GM18508 (cell line): ENCODE measurements at regions not wholly inside any gene's neighbourhood (a gene's known extent, or its start where the extent isn't known, plus 50 kb on each side); places are given as distances from the start of the nearest gene placed in this dataset.

Experiments
- ATAC-seq: cut with Tn5 transposase; IDR thresholded peaks from one replicate; pipeline ENCODE4 v1.9.1; 2021; ENCODE audit warnings: moderate number of reproducible peaks; ENCODE audit not compliant: insufficient read depth, unreplicated experiment

- ATAC-seq, result no peak
Measured at GRCh38 chr7:52512656-52513055, 522.8 kb upstream of the POM121L12 start.

GRCh38 chr7:52507546-52508255 lies 527.7 kb upstream of the POM121L12 start:
- no peak for ATAC-seq

DNA sequence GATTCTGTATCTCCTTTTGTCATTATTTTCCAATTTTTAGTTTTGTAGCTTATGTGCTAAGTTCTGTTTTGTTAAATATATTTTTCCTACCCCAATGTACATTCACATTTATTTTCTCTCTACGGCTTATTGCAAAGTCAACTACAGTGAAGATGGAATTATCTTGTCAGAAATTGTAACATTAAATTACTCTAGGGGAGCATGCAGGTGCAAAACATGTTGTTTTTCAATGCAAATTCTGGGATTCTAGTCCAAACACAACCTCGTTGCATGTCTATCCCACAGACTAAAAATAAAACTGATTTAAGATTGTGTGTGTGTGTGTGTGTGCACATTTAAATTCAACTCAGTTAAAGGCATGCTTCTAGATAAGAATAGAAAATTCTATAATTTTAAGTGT lies 529.1 kb upstream of the POM121L12 start:
- ATAC-seq, result no peak

DNA sequence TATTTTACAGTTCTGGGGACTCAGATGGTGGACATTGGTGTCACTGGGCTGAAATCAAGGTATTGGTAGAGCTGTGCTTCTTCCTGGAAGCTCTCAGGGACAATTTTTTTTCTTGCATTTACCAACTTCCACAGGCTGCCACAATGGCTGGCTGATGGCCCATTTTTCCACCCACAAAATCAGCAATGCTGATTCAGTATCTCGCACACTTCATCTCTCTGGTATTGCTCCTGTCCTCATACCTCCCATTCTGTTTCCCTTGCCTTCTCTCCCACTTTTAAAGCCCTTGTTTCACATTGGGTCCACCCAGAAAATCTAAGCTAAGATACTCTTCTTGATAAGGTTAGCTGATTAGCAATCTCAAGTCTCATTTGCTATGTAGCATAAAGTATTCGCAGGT lies 530.9 kb upstream of the POM121L12 start:
- ATAC-seq, result no peak

- no peak for ATAC-seq
Measured at GRCh38 chr7:52502281-52502680, 533.2 kb upstream of the POM121L12 start.

- no peak for ATAC-seq
Measured at GRCh38 chr7:52501696-52502095, 533.7 kb upstream of the POM121L12 start.

DNA sequence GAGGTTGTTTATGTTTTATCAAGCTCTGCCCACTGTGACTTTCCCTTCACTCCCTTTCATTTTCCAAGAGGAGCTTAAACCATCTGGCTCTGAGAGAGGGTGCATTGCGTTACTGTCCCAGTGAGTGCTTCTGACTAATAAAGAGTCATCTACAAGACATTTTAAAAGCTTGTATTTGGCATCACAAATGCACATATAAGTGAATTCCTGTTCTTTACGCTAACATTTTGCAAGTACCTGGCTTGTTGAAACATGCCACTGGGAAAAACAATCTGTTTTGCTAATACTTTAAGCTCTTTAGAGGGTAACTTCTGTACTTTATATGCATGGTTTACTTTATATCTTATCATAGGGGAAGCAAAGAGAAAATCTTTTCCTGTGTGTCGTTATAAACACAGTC lies 534.6 kb upstream of the POM121L12 start:
- ATAC-seq, result no peak

DNA sequence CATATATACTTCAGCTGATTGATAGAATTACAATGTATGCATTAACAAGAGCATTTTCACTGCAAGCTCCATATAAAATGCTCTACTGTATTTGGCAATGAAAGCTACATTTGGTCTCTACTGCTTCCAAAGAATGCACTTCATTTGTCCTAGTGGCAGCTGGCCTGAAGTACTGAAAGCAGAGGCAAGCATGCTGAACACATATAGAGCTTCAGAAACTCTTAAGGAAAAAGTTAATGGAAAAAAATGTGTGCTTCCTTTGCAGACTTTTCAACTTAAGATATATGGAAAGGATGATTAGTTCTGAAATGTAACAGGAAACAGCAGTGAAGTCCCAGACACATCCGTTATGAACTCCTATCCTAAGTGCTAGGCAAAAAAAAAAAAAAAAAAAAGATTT lies 537.1 kb upstream of the POM121L12 start:
- no peak for ATAC-seq

DNA sequence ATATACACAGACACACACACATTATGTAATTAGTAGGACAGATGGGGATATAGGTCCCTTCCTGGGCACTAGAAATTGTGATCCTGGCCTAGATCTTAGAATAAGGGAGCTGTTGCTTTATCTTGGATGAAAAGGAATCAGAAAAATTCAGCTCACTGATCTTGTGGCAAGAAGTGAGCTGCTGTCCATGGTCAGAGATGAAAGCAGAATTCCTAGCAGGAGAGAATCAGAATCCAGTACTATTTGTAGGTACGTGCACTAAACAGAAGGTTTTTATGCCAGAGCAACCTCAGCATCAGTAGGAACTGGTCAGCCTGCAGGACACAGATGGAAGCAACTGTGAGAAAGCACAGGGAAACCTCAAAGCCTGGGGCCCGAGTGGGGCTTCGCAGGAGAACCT lies 549.2 kb upstream of the POM121L12 start:
- ATAC-seq, result no peak

- ATAC-seq, result no peak
Measured at GRCh38 chr7:52482076-52482475, 553.4 kb upstream of the POM121L12 start.

DNA sequence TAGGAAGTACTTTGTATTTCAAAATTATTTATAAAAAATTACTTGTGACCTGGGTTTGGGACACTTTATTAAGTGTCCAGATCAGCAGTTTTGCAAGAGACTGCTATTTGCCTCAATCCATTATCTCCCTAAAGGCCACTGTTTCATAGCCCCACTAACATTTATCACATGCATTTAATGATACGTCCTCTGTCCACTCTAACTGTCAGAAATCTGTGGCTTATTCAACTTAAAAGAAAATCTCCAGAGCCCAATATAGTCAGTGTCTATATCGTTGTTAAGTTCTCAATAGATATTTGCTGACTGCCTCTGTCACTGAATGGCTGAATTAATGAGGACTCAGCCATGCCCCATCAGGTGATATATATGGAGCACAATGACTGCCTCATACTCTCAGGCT lies 553.9 kb upstream of the POM121L12 start:
- ATAC-seq, result no peak

- ATAC-seq, result no peak
Measured at GRCh38 chr7:52479990-52480389, 555.4 kb upstream of the POM121L12 start.

DNA sequence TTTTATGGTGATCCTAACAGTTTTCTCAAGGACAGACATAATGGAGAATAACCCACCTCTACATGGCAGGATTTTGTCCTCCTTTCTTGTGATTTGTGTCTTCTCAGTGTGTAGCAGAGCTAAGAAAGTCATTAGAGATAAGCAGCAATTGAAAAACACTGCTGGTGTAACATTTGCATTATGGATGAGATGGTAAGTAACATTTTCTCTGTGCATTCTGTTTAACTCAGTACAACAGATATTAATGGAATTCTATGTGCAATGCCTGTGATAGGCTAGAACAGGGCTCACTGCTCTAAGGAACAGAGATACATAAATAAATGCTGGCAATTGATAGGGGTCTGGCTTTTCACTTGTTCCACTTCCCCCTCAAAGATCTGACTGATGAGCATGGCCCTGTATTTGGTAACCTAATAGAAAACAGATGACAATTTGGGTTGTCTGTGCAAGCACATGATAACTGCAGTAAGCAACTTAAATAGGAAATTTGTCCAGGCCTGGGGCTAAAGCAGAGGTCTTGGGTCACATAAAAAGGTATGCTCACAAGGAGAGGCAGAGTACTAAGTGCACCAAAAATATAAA lies 560.3 kb upstream of the POM121L12 start:
- no peak for ATAC-seq

GRCh38 chr7:52473756-52474155 lies 561.7 kb upstream of the POM121L12 start:
- no peak for ATAC-seq

GRCh38 chr7:52472006-52472620 lies 563.3 kb upstream of the POM121L12 start:
- ATAC-seq, result no peak

DNA sequence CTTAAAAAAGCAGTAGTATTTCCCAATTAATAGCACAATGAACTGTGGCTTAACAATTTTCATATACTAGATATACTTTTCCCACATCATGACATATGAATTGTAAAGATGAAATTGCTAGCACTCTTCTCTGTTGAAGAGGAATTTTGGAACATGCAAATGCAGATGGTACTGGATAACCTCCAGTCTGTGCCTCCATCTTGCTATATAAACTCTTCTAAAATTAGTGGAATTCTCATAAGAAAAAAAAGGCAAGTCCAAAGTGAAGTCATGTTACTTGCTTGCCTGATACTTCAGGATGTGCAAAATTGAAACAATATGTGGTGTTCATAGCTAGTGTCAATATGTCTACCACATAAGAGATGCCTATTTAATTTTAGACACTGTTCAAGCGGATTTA lies 570.2 kb upstream of the POM121L12 start:
- no peak for ATAC-seq

- no peak for ATAC-seq
Measured at GRCh38 chr7:52463341-52463740, 572.1 kb upstream of the POM121L12 start.

DNA sequence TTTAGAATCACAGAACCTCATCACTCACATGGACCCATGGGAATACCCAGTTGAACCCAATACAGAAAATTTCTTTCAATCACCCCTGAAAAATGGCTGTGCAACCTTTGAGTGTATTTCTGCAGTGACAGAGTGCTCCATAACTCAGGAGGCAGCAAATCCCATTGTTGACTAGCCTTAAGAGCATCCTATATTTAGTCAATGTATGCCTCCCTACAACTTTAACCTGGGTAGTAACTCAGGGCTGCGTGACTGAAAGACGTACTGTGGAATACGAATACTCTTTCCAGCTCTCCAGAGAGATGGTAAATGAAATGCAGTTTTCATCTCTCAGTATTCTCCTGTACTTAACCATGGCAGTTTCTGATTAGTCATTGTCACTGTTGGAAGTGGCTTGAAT lies 573.0 kb upstream of the POM121L12 start:
- no peak for ATAC-seq

GRCh38 chr7:52455571-52455970 lies 579.9 kb upstream of the POM121L12 start:
- ATAC-seq, result no peak

GRCh38 chr7:52450816-52451215 lies 584.6 kb upstream of the POM121L12 start:
- ATAC-seq, result no peak

DNA sequence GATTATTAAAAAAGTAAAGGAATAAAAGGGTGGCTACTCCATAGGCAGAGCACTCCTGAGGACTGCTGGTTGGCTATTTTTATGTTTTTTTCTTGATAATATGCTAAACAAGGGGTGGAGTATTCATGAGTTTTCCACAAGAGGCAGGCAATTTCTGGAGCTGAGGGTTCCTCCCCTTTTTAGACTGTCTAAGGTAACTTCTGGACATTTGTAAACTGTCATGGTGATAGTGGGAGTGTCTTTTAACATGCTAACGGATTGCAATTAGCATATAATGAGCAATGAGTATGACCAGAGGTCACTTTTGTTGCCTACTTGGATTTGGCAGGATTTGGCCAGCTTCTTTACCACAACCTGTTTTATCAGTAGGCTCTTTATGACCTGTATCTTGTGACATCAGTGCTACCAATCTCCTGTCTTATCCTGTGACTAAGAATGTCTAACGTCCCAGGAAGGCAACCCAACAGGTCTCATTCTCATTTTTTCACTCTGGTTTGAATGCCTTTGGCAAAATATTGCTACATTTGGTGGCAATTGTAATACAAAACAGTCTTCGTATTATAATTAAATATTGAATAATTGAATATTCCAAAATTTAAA lies 587.8 kb upstream of the POM121L12 start:
- no peak for ATAC-seq
